ENCODE measurements at regions not wholly inside any gene's neighbourhood (a gene's known extent, or its start where the extent isn't known, plus 50 kb on each side); places are given as distances from the start of the nearest gene placed in this dataset.

DNA sequence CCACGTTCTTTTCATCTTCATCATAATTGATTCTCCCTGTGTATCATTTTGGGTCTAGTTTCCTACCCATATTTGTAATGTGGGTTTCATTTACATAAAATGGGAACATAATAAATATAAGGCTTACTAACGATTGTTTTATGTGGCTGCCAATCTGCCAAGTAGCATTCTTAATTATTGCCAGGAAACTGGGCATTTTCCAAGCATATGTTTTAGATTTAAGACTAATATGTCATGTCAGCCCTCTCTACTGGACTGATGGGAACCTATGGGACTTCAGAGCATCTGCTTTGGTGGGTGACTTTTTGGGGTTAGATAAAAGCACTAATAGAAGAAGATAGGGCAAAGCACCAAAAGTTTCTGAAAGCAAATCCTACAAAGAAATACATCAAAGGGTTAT lies 157.5 kb downstream of the TBX18 start:
- TF ChIP-seq, protein P1, sequence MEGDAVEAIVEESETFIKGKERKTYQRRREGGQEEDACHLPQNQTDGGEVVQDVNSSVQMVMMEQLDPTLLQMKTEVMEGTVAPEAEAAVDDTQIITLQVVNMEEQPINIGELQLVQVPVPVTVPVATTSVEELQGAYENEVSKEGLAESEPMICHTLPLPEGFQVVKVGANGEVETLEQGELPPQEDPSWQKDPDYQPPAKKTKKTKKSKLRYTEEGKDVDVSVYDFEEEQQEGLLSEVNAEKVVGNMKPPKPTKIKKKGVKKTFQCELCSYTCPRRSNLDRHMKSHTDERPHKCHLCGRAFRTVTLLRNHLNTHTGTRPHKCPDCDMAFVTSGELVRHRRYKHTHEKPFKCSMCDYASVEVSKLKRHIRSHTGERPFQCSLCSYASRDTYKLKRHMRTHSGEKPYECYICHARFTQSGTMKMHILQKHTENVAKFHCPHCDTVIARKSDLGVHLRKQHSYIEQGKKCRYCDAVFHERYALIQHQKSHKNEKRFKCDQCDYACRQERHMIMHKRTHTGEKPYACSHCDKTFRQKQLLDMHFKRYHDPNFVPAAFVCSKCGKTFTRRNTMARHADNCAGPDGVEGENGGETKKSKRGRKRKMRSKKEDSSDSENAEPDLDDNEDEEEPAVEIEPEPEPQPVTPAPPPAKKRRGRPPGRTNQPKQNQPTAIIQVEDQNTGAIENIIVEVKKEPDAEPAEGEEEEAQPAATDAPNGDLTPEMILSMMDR (IDR thresholded peaks at IDR 0.05): no peak
- TF ChIP-seq POLR2A (IDR thresholded peaks at IDR 0.05): no peak

All from body of pancreas (tissue), 4 donors.